ENCODE measurements at regions not wholly inside any gene's neighbourhood (a gene's known extent, or its start where the extent isn't known, plus 50 kb on each side); places are given as distances from the start of the nearest gene placed in this dataset.

- Histone ChIP-seq H3K4me3 (ENCODE audit: insufficient read depth, low read length, poor library complexity, severe bottlenecking) (no peak overlapping the region), H3K79me2 (ENCODE audit: insufficient read depth, low read length) (no peaks in the 10 kb centered on the region), H3K4me2 (ENCODE audit: low read depth, low read length, poor library complexity, severe bottlenecking) (no peak overlapping the region), H3K9me2 (replicated peaks; ENCODE audit: insufficient read depth, low read length) (no peaks in the 10 kb centered on the region; the same call in 1 of the 2 replicates), H2AFZ (ENCODE audit: low read depth, low read length, severe bottlenecking) (no peak overlapping the region), H3K9me3 (ENCODE audit: insufficient read depth, low read length) (no peaks in the 10 kb centered on the region), H3K27me3 (ENCODE audit: low read length) (no peaks in the 10 kb centered on the region), H4K20me1 (ENCODE audit: low read depth, low read length) (no peaks in the 10 kb centered on the region), H3K27ac (ENCODE audit: low read depth, low read length) (no peak overlapping the region), H3K9ac (ENCODE audit: low read length) (no peak overlapping the region), H3K36me3 (ENCODE audit: low read length) (no peaks in the 10 kb centered on the region), H3F3A (ENCODE audit: insufficient read depth) (no peaks in the 10 kb centered on the region)
- no peak for TF ChIP-seq EZH2phosphoT487 (conservative IDR thresholded peaks at IDR 0.05; ENCODE audit: low read length)
- TF ChIP-seq, protein P1, sequence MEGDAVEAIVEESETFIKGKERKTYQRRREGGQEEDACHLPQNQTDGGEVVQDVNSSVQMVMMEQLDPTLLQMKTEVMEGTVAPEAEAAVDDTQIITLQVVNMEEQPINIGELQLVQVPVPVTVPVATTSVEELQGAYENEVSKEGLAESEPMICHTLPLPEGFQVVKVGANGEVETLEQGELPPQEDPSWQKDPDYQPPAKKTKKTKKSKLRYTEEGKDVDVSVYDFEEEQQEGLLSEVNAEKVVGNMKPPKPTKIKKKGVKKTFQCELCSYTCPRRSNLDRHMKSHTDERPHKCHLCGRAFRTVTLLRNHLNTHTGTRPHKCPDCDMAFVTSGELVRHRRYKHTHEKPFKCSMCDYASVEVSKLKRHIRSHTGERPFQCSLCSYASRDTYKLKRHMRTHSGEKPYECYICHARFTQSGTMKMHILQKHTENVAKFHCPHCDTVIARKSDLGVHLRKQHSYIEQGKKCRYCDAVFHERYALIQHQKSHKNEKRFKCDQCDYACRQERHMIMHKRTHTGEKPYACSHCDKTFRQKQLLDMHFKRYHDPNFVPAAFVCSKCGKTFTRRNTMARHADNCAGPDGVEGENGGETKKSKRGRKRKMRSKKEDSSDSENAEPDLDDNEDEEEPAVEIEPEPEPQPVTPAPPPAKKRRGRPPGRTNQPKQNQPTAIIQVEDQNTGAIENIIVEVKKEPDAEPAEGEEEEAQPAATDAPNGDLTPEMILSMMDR (IDR thresholded peaks at IDR 0.05; ENCODE audit: insufficient read depth, low read length, poor library complexity, severe bottlenecking): no peak
Observed at GRCh38 chr13:90612391-90612790, 735.1 kb upstream of the MIR17HG start.

GRCh38 chr13:90613076-90613795, 734.3 kb upstream of the MIR17HG start:
- Histone ChIP-seq H4K20me1 (ENCODE audit: low read depth, low read length) (no peaks in the 10 kb centered on the region), H2AFZ (ENCODE audit: low read depth, low read length, severe bottlenecking) (no peak overlapping the region), H3K9me2 (replicated peaks; ENCODE audit: insufficient read depth, low read length) (no peaks in the 10 kb centered on the region; the same call in 1 of the 2 replicates), H3K36me3 (ENCODE audit: low read length) (no peaks in the 10 kb centered on the region), H3F3A (ENCODE audit: insufficient read depth) (no peaks in the 10 kb centered on the region), H3K9me3 (ENCODE audit: insufficient read depth, low read length) (no peaks in the 10 kb centered on the region), H3K27me3 (ENCODE audit: low read length) (no peaks in the 10 kb centered on the region), H3K4me2 (ENCODE audit: low read depth, low read length, poor library complexity, severe bottlenecking) (no peak overlapping the region), H3K79me2 (ENCODE audit: insufficient read depth, low read length) (no peaks in the 10 kb centered on the region), H3K27ac (ENCODE audit: low read depth, low read length) (no peak overlapping the region), H3K9ac (ENCODE audit: low read length) (no peak overlapping the region), H3K4me3 (ENCODE audit: insufficient read depth, low read length, poor library complexity, severe bottlenecking) (no peak overlapping the region)
- TF ChIP-seq EZH2phosphoT487 (conservative IDR thresholded peaks at IDR 0.05; ENCODE audit: low read length): no peak
- TF ChIP-seq, protein P1 (IDR thresholded peaks at IDR 0.05; ENCODE audit: insufficient read depth, low read length, poor library complexity, severe bottlenecking): no peak

- H3K9ac ChIP-seq (ENCODE audit: low read length): no peak overlapping the region
- H3K36me3 ChIP-seq (ENCODE audit: low read length): no peaks in the 10 kb centered on the region
- H3K9me3 ChIP-seq (ENCODE audit: insufficient read depth, low read length): no peaks in the 10 kb centered on the region
- TF ChIP-seq, protein P1 (IDR thresholded peaks at IDR 0.05; ENCODE audit: insufficient read depth, low read length, poor library complexity, severe bottlenecking): no peak
- no peak for TF ChIP-seq EZH2phosphoT487 (conservative IDR thresholded peaks at IDR 0.05; ENCODE audit: low read length)
- H3F3A ChIP-seq (ENCODE audit: insufficient read depth): no peaks in the 10 kb centered on the region
- no peaks in the 10 kb centered on the region for H4K20me1 ChIP-seq (ENCODE audit: low read depth, low read length)
- no peak overlapping the region for H3K4me2 ChIP-seq (ENCODE audit: low read depth, low read length, poor library complexity, severe bottlenecking)
- H3K9me2 ChIP-seq (replicated peaks; ENCODE audit: insufficient read depth, low read length): no peaks in the 10 kb centered on the region; the same call in 1 of the 2 replicates
- H3K27ac ChIP-seq (ENCODE audit: low read depth, low read length): no peak overlapping the region
- H3K79me2 ChIP-seq (ENCODE audit: insufficient read depth, low read length): no peaks in the 10 kb centered on the region
- H3K27me3 ChIP-seq (ENCODE audit: low read length): no peaks in the 10 kb centered on the region
- H3K4me3 ChIP-seq (ENCODE audit: insufficient read depth, low read length, poor library complexity, severe bottlenecking): no peak overlapping the region
- H2AFZ ChIP-seq (ENCODE audit: low read depth, low read length, severe bottlenecking): no peak overlapping the region
Observed at GRCh38 chr13:90615236-90615635, 732.3 kb upstream of the MIR17HG start.
